ENCODE measurements at regions not wholly inside any gene's neighbourhood (a gene's known extent, or its start where the extent isn't known, plus 50 kb on each side); places are given as distances from the start of the nearest gene placed in this dataset.

- H4K91ac ChIP-seq (ENCODE audit: low read depth, low read length, poor library complexity): no peak overlapping the region
- no peaks in the 10 kb centered on the region for H3K79me1 ChIP-seq (ENCODE audit: low read depth, low read length)
- no peak overlapping the region for H2BK12ac ChIP-seq (ENCODE audit: low read length)
- no peak overlapping the region for H3K27ac ChIP-seq (replicated peaks; ENCODE audit: low read length)
- H4K8ac ChIP-seq (ENCODE audit: low read depth, low read length): no peak overlapping the region
- no peak overlapping the region for H3K4ac ChIP-seq (ENCODE audit: low read length)
- no peaks in the 10 kb centered on the region for H3K9me3 ChIP-seq (replicated peaks in 1 of 2; ENCODE audit: control insufficient read depth in 2 of 2, insufficient read depth in 1 of 2, low read depth in 1 of 2, low read length in 2 of 2)
- H3K4me2 ChIP-seq (ENCODE audit: insufficient read depth, low read length, poor library complexity, severe bottlenecking): no peak overlapping the region
- no peak overlapping the region for H3K18ac ChIP-seq (ENCODE audit: low read length)
- H3K14ac ChIP-seq (ENCODE audit: low read length): no peak overlapping the region
- DNase-seq (ENCODE audit: low spot score): no peak
- no peak overlapping the region for H3K23ac ChIP-seq (ENCODE audit: low read depth, low read length, poor library complexity)
- no peak overlapping the region for H2BK5ac ChIP-seq (ENCODE audit: low read length)
- H2BK15ac ChIP-seq (ENCODE audit: low read length): no peak overlapping the region
- no peak overlapping the region for H2AFZ ChIP-seq (ENCODE audit: low read length)
- no peak overlapping the region for H2BK120ac ChIP-seq (ENCODE audit: low read depth, low read length)
- no CpG with 5 or more reads among the region's 2 CpGs for WGBS, 2 donors (ENCODE audit: extremely low coverage in 2 of 2, insufficient read length in 2 of 2, insufficient replicate concordance in 1 of 2)
- no peaks in the 10 kb centered on the region for H3K4me1 ChIP-seq (ENCODE audit: control insufficient read depth in 2 of 2, insufficient read depth in 1 of 2, low read depth in 1 of 2, low read length in 2 of 2)
- H2AK5ac ChIP-seq (ENCODE audit: low read depth, low read length): no peak overlapping the region
- H3K27me3 ChIP-seq (ENCODE audit: control insufficient read depth in 3 of 3, insufficient read depth in 3 of 3, low read depth in 1 of 3, low read length in 3 of 3): no peaks in the 10 kb centered on the region
- no peak overlapping the region for H3K9ac ChIP-seq (ENCODE audit: low read depth, low read length, poor library complexity)
- H3K4me3 ChIP-seq (ENCODE audit: low read length in 2 of 2): no peak overlapping the region
- H3K36me3 ChIP-seq (replicated peaks in 1 of 2; ENCODE audit: control insufficient read depth in 2 of 2, insufficient read depth in 2 of 2, low read length in 2 of 2): no peaks in the 10 kb centered on the region
Measured at GRCh38 chr18:39862341-39862740, 2092.7 kb upstream of the PIK3C3 start.

- Histone ChIP-seq H2AK5ac (ENCODE audit: low read depth, low read length) (no peak overlapping the region), H2BK5ac (ENCODE audit: low read length) (no peak overlapping the region), H3K4me3 (ENCODE audit: low read length in 2 of 2) (no peak overlapping the region), H4K91ac (ENCODE audit: low read depth, low read length, poor library complexity) (no peak overlapping the region), H3K14ac (ENCODE audit: low read length) (no peak overlapping the region), H2AFZ (ENCODE audit: low read length) (no peak overlapping the region), H2BK12ac (ENCODE audit: low read length) (no peak overlapping the region), H3K4ac (ENCODE audit: low read length) (no peak overlapping the region), H3K4me1 (ENCODE audit: control insufficient read depth in 2 of 2, insufficient read depth in 1 of 2, low read depth in 1 of 2, low read length in 2 of 2) (peaks cover 0 to 14% of the 10 kb centered on the region in 2 donors), H3K9ac (ENCODE audit: low read depth, low read length, poor library complexity) (no peak overlapping the region), H3K36me3 (replicated peaks in 1 of 2; ENCODE audit: control insufficient read depth in 2 of 2, insufficient read depth in 2 of 2, low read length in 2 of 2) (no peaks in the 10 kb centered on the region), H3K27ac (replicated peaks; ENCODE audit: low read length) (no peak overlapping the region), H3K18ac (ENCODE audit: low read length) (no peak overlapping the region), H4K8ac (ENCODE audit: low read depth, low read length) (no peak overlapping the region), H3K79me1 (ENCODE audit: low read depth, low read length) (no peaks in the 10 kb centered on the region), H2BK120ac (ENCODE audit: low read depth, low read length) (no peak overlapping the region), H2BK15ac (ENCODE audit: low read length) (no peak overlapping the region), H3K9me3 (replicated peaks in 1 of 2; ENCODE audit: control insufficient read depth in 2 of 2, insufficient read depth in 1 of 2, low read depth in 1 of 2, low read length in 2 of 2) (no peaks in the 10 kb centered on the region), H3K4me2 (ENCODE audit: insufficient read depth, low read length, poor library complexity, severe bottlenecking) (no peak overlapping the region), H3K23ac (ENCODE audit: low read depth, low read length, poor library complexity) (no peak overlapping the region), H3K27me3 (ENCODE audit: control insufficient read depth in 3 of 3, insufficient read depth in 3 of 3, low read depth in 1 of 3, low read length in 3 of 3) (no peaks in the 10 kb centered on the region)
- WGBS, 2 donors (ENCODE audit: extremely low coverage in 2 of 2, insufficient read length in 2 of 2, insufficient replicate concordance in 1 of 2): no CpG with 5 or more reads among the region's 3 CpGs
- no peak for DNase-seq (ENCODE audit: low spot score)
Measured at GRCh38 chr18:39854291-39854690, 2100.7 kb upstream of the PIK3C3 start.

GRCh38 chr18:39846265-39846664 is 2108.8 kb upstream of the PIK3C3 start:
- no CpG with 5 or more reads among the region's 5 CpGs for WGBS, 2 donors (ENCODE audit: extremely low coverage in 2 of 2, insufficient read length in 2 of 2, insufficient replicate concordance in 1 of 2)
- Histone ChIP-seq H3K4me2 (ENCODE audit: insufficient read depth, low read length, poor library complexity, severe bottlenecking) (no peak overlapping the region), H3K4me1 (ENCODE audit: control insufficient read depth in 2 of 2, insufficient read depth in 1 of 2, low read depth in 1 of 2, low read length in 2 of 2) (peaks cover 3 to 9% of the 10 kb centered on the region in 2 donors), H4K91ac (ENCODE audit: low read depth, low read length, poor library complexity) (no peak overlapping the region), H2AFZ (ENCODE audit: low read length) (no peak overlapping the region), H3K79me1 (ENCODE audit: low read depth, low read length) (no peaks in the 10 kb centered on the region), H2BK15ac (ENCODE audit: low read length) (no peak overlapping the region), H3K9ac (ENCODE audit: low read depth, low read length, poor library complexity) (no peak overlapping the region), H3K4ac (ENCODE audit: low read length) (no peak overlapping the region), H3K36me3 (replicated peaks in 1 of 2; ENCODE audit: control insufficient read depth in 2 of 2, insufficient read depth in 2 of 2, low read length in 2 of 2) (no peaks in the 10 kb centered on the region), H2BK12ac (ENCODE audit: low read length) (no peak overlapping the region), H2BK5ac (ENCODE audit: low read length) (no peak overlapping the region), H3K4me3 (ENCODE audit: low read length in 2 of 2) (no peak overlapping the region), H3K23ac (ENCODE audit: low read depth, low read length, poor library complexity) (no peak overlapping the region), H3K14ac (ENCODE audit: low read length) (no peak overlapping the region), H2AK5ac (ENCODE audit: low read depth, low read length) (no peak overlapping the region), H3K27me3 (ENCODE audit: control insufficient read depth in 3 of 3, insufficient read depth in 3 of 3, low read depth in 1 of 3, low read length in 3 of 3) (no peaks in the 10 kb centered on the region), H4K8ac (ENCODE audit: low read depth, low read length) (no peak overlapping the region), H3K9me3 (replicated peaks in 1 of 2; ENCODE audit: control insufficient read depth in 2 of 2, insufficient read depth in 1 of 2, low read depth in 1 of 2, low read length in 2 of 2) (no peaks in the 10 kb centered on the region), H3K27ac (replicated peaks; ENCODE audit: low read length) (no peak overlapping the region), H2BK120ac (ENCODE audit: low read depth, low read length) (no peak overlapping the region), H3K18ac (ENCODE audit: low read length) (no peak overlapping the region)
- no peak for DNase-seq (ENCODE audit: low spot score)

- Histone ChIP-seq H3K27me3 (ENCODE audit: control insufficient read depth in 3 of 3, insufficient read depth in 3 of 3, low read depth in 1 of 3, low read length in 3 of 3) (no peaks in the 10 kb centered on the region), H2BK12ac (ENCODE audit: low read length) (no peak overlapping the region), H3K9me3 (replicated peaks in 1 of 2; ENCODE audit: control insufficient read depth in 2 of 2, insufficient read depth in 1 of 2, low read depth in 1 of 2, low read length in 2 of 2) (no peaks in the 10 kb centered on the region), H2AK5ac (ENCODE audit: low read depth, low read length) (no peak overlapping the region), H4K91ac (ENCODE audit: low read depth, low read length, poor library complexity) (no peak overlapping the region), H3K4me3 (ENCODE audit: low read length in 2 of 2) (no peak overlapping the region), H2BK120ac (ENCODE audit: low read depth, low read length) (no peak overlapping the region), H3K27ac (replicated peaks; ENCODE audit: low read length) (no peak overlapping the region), H3K4me1 (ENCODE audit: control insufficient read depth in 2 of 2, insufficient read depth in 1 of 2, low read depth in 1 of 2, low read length in 2 of 2) (peaks cover 4 to 13% of the 10 kb centered on the region in 2 donors), H3K4me2 (ENCODE audit: insufficient read depth, low read length, poor library complexity, severe bottlenecking) (no peak overlapping the region), H2BK15ac (ENCODE audit: low read length) (no peak overlapping the region), H4K8ac (ENCODE audit: low read depth, low read length) (no peak overlapping the region), H3K4ac (ENCODE audit: low read length) (no peak overlapping the region), H3K36me3 (replicated peaks in 1 of 2; ENCODE audit: control insufficient read depth in 2 of 2, insufficient read depth in 2 of 2, low read length in 2 of 2) (no peaks in the 10 kb centered on the region), H2AFZ (ENCODE audit: low read length) (no peak overlapping the region), H3K9ac (ENCODE audit: low read depth, low read length, poor library complexity) (no peak overlapping the region), H2BK5ac (ENCODE audit: low read length) (no peak overlapping the region), H3K23ac (ENCODE audit: low read depth, low read length, poor library complexity) (no peak overlapping the region), H3K79me1 (ENCODE audit: low read depth, low read length) (no peaks in the 10 kb centered on the region), H3K18ac (ENCODE audit: low read length) (no peak overlapping the region), H3K14ac (ENCODE audit: low read length) (no peak overlapping the region)
- DNase-seq (ENCODE audit: low spot score): no peak
- WGBS, 2 donors (ENCODE audit: extremely low coverage in 2 of 2, insufficient read length in 2 of 2, insufficient replicate concordance in 1 of 2): no CpG with 5 or more reads among the region's 1 CpG
Measured at GRCh38 chr18:39845631-39846030, 2109.4 kb upstream of the PIK3C3 start.

Data from neuronal stem cell (in vitro differentiated cells).